Naive thymus-derived CD8-positive, alpha-beta T cell (primary cell): ENCODE measurements at regions not wholly inside any gene's neighbourhood (a gene's known extent, or its start where the extent isn't known, plus 50 kb on each side); places are given as distances from the start of the nearest gene placed in this dataset.
"Not testable (repeated sequence)": the region's sequence is repeated elsewhere in the genome, so short reads cannot be mapped to it uniquely, and the experiment has no call there.

Experiments
- ATAC-seq, 2 donors: fragments of 150-1000 bp; cut with Tn5 transposase in 1 of 2; sonication (Bioruptor Pico), chemical (Tn5 transposase) in 1 of 2; 1 replicate in 1 of 2; 2 replicates in 1 of 2; pipeline ENCODE4 v1.10.0; 2021; ENCODE audit warnings: mild to moderate bottlenecking in 2 of 2, moderate library complexity in 2 of 2
- POLR2A ChIA-PET: fragments of 350-600 bp; sonication (Branson Sonifier 250); formaldehyde crosslinking; loops from one replicate; lab custom pipeline; 2021; ENCODE audit warnings: antibody characterized with exemption; lab: Charles Lee
- DNase-seq, 10 donors: peaks; one replicate each; pipeline versions ENCODE4 v3.0.0 to v3.0.0-alpha.2; 2020 to 2022
- H3K27ac Mint-ChIP-seq, 10 donors: one replicate each; pipeline ENCODE4 v1.8.0; 2020 to 2022; ENCODE audit warnings: mild to moderate bottlenecking in 10 of 10, mixed read lengths in 10 of 10, moderate library complexity in 4 of 10, inconsistent platforms in 1 of 10
- H3K27me3 Mint-ChIP-seq, 5 donors: one replicate each; pipeline ENCODE4 v1.8.0; 2021 to 2022; ENCODE audit warnings: mixed read lengths in 5 of 5
- H3K36me3 Mint-ChIP-seq, 3 donors: one replicate each; pipeline ENCODE4 v1.8.0; 2020 to 2022; ENCODE audit warnings: mixed read lengths in 3 of 3, mild to moderate bottlenecking in 2 of 3, inconsistent platforms in 1 of 3
- H3K4me1 Mint-ChIP-seq, 4 donors: one replicate each; pipeline ENCODE4 v1.8.0; 2021 to 2022; ENCODE audit warnings: mixed read lengths in 4 of 4
- H3K4me3 Mint-ChIP-seq, 10 donors: one replicate each; pipeline ENCODE4 v1.8.0; 2020 to 2022; ENCODE audit warnings: mild to moderate bottlenecking in 10 of 10, mixed read lengths in 10 of 10, moderate library complexity in 6 of 10, inconsistent platforms in 1 of 10
- H3K9me3 Mint-ChIP-seq, 9 donors: one replicate each; pipeline ENCODE4 v1.8.0; 2020 to 2022; ENCODE audit warnings: mixed read lengths in 9 of 9, mild to moderate bottlenecking in 3 of 9, inconsistent platforms in 1 of 9, moderate library complexity in 1 of 9

DNA sequence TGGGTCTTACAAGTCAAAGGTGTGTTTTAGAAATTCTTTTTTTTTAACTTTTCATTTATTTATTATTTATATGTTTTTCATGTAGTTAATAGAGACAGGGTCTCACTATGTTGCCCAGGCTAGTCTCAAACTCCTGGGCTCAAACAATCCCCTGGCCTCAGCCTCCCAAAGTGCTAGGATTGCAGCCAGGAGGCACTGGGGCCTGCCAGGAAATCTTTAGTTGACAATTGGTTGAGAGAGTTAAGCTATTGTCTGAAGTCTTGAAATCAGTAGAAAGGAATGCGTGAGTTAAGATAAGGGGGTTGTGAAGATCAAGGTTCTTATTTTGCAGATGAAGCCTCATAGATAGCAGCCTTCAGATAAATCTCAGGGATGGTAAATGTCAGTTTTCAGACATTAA is 245.4 kb upstream of the GALNT17 start:
- DNase-seq, result no peak
- Mint-ChIP-seq H3K4me1 (no peaks in the 10 kb centered on the region), H3K27ac (no peak overlapping the region), H3K4me3 (no peak overlapping the region), H3K9me3 (peaks cover 0 to 49% (median 23%) of the 10 kb centered on the region in 9 donors), H3K27me3 (peaks cover 0 to 10% (median 0%) of the 10 kb centered on the region in 5 donors), H3K36me3 (peaks cover 0 to 3% (median 0%) of the 10 kb centered on the region in 3 donors)
- POLR2A ChIA-PET, result no interaction called here
- no peak for ATAC-seq

DNA sequence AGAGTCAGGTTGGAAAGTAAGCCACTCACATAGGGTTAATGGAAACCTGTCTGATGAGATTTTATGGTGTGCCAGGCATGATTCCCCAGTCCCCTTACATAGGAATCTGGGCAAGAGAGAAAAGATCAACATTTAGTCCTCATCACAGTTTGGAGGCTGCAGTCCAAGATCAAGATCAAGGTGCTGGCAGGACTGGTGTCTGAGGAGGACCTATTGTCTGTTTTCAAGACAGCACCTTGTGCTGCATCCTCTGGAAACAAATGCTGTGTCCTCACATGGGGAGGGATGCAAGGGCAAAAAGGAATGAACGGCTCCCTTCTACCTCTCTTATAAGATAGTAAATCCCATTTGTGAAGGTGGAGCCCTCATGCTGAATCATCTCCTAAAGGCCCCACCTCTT is 244.8 kb upstream of the GALNT17 start:
- Mint-ChIP-seq H3K9me3 (peaks cover 0 to 48% (median 25%) of the 10 kb centered on the region in 9 donors), H3K27ac (no peak overlapping the region), H3K4me1 (no peaks in the 10 kb centered on the region), H3K27me3 (peaks cover 0 to 10% (median 0%) of the 10 kb centered on the region in 5 donors), H3K36me3 (peaks cover 0 to 3% (median 0%) of the 10 kb centered on the region in 3 donors), H3K4me3 (no peak overlapping the region)
- ATAC-seq (no peak), DNase-seq (no peak)
- POLR2A ChIA-PET, result no interaction called here

DNA sequence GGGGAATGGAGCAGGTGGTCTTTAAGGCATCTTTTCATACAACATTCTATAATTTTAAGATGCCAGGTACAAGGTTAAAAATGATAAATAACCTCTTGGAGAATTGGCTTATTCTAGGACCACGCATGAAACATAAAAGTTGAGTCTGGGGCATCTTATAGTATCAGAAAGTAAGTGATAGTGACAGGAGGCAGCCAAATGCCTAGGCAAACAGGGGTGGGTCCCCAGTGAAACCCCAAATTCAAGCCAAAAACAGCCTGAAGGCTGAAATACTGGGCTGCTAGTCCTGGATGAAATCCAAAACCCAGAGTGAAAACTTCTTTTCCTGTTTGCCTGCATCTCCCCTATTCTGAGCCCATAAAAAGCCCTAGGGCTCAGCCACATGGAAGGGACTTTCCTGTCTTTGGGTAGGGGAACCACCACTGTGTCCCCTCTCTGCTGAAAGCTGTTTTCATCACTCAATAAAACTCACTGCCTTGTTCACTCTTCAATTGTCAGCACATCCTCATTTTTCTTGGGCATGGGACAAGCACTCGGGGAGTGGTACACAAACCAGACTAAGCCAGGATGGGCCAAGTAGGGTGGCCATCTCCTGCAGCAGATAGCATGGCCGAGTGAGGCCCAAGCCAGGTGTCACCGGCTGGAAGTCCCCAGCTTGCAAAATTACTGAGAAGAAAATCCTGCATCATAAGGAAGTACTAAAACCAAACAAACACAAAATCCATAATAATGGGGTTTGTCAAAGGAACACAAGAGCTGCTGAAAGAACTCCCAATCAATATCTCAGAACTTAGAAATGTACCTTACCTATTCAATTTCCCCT is 241.6 kb upstream of the GALNT17 start:
- no peaks in the 10 kb centered on the region for H3K4me1 Mint-ChIP-seq
- DNase-seq, result no peak
- H3K4me3 Mint-ChIP-seq, result no peak overlapping the region
- ATAC-seq, result no peak
- peaks cover 0 to 3% (median 0%) of the 10 kb centered on the region in 3 donors for H3K36me3 Mint-ChIP-seq
- peaks cover 0 to 38% (median 19%) of the 10 kb centered on the region in 9 donors for H3K9me3 Mint-ChIP-seq
- POLR2A ChIA-PET, result no interaction called here
- H3K27ac Mint-ChIP-seq, result no peak overlapping the region
- peaks cover 0 to 6% (median 0%) of the 10 kb centered on the region in 5 donors for H3K27me3 Mint-ChIP-seq

DNA sequence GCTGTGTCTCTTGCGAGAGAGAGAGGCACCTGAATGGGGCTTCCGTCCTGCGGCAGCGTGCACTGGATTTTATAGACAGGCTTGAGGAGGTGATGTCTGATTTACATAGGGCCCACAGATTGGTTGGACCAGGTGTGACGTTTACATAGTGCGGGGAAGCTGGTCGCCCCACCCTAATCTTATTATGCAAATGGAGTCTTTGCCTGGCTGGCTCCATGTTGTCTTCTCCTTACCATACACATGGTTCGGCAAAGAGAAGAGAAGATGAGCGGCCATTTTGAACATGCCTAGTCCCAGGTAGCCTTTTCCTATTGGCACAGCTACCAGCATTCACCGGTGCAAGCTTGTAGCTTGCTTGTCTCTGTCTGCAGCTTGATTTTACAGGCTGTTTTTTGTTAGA is 238.5 kb upstream of the GALNT17 start:
- Mint-ChIP-seq H3K36me3 (peaks cover 0 to 3% (median 0%) of the 10 kb centered on the region in 3 donors), H3K27me3 (peaks cover 0 to 4% (median 0%) of the 10 kb centered on the region in 5 donors), H3K9me3 (peaks cover 0 to 31% (median 12%) of the 10 kb centered on the region in 9 donors), H3K27ac (no peak overlapping the region), H3K4me1 (no peaks in the 10 kb centered on the region), H3K4me3 (no peak overlapping the region)
- DNase-seq (no peak), ATAC-seq (no peak)
- POLR2A ChIA-PET, result no interaction called here

DNA sequence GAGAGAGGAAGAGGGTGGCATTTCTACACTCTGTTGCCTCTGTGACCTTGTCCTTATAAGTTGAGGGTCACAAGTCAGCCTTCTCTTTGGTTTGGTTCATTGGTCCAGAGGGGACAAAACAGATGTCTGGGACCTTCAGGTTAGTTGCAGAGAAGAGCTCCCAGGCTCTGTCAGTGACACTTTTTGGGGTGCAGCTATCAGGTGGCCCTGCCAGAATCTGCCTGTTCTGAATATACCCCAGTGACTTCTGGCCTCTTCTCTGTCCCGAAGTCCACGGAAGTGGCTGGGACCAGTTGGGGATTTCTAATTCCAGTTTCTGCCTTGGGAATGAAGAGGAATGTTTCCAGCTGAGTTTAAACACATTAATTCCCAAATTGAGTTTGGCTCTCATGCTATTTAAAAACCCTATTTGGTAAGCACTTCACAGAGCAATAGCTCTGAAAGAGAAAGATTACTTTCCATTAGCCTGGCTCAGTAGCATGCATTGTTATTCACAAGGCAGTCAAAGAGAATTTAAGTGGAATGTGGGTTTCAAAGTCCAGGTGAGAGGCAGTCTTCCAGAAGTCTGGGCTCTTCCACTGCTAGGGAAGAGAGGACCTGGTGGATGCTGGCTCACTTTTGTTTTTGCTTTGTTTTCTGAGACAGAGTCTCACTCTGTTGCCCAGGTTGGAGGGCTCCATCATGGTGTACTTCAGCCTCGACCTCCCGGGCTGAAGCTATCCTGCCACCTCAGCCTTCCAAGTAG is 237.8 kb upstream of the GALNT17 start:
- DNase-seq (no peak), ATAC-seq (no peak)
- no peak overlapping the region for H3K27ac Mint-ChIP-seq
- no peaks in the 10 kb centered on the region for H3K4me1 Mint-ChIP-seq
- H3K27me3 Mint-ChIP-seq, result peaks cover 0 to 4% (median 0%) of the 10 kb centered on the region in 5 donors
- peaks cover 0 to 3% (median 0%) of the 10 kb centered on the region in 3 donors for H3K36me3 Mint-ChIP-seq
- POLR2A ChIA-PET, result interaction anchor here (0.6 kb wide), 1 partner anchor 48 kb away, joined by 3 read pairs; no protein-coding TSS in a partner anchor
- no peak overlapping the region for H3K4me3 Mint-ChIP-seq
- peaks cover 0 to 31% (median 12%) of the 10 kb centered on the region in 9 donors for H3K9me3 Mint-ChIP-seq

DNA sequence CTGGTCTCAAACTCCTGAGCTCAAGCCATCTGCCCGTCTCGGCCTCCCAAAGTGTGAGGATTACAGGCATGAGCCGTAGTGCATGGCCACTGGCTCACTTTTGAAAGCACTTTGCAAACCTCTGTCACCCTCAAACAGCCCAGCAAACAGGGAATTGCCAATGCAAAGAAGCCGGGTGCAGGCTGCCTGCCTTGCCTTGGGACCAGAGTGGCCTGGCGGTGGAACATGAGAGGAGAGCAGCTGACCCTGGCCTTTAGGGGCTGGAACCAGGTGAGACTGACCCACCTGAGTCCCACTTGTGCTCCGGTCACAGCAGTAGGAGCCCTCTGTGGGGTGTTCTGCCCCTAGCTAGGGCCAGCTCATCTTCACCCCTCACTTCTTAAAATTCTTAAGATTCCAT is 237.1 kb upstream of the GALNT17 start:
- DNase-seq (no peak), ATAC-seq (no peak)
- Mint-ChIP-seq H3K4me1 (no peaks in the 10 kb centered on the region), H3K27ac (no peak overlapping the region), H3K9me3 (peaks cover 0 to 26% (median 10%) of the 10 kb centered on the region in 9 donors), H3K36me3 (peaks cover 0 to 3% (median 0%) of the 10 kb centered on the region in 3 donors), H3K27me3 (peaks cover 0 to 4% (median 0%) of the 10 kb centered on the region in 5 donors), H3K4me3 (no peak overlapping the region)
- POLR2A ChIA-PET, result interaction anchor here (0.6 kb wide), 1 partner anchor 47 kb away, joined by 3 read pairs; no protein-coding TSS in a partner anchor

DNA sequence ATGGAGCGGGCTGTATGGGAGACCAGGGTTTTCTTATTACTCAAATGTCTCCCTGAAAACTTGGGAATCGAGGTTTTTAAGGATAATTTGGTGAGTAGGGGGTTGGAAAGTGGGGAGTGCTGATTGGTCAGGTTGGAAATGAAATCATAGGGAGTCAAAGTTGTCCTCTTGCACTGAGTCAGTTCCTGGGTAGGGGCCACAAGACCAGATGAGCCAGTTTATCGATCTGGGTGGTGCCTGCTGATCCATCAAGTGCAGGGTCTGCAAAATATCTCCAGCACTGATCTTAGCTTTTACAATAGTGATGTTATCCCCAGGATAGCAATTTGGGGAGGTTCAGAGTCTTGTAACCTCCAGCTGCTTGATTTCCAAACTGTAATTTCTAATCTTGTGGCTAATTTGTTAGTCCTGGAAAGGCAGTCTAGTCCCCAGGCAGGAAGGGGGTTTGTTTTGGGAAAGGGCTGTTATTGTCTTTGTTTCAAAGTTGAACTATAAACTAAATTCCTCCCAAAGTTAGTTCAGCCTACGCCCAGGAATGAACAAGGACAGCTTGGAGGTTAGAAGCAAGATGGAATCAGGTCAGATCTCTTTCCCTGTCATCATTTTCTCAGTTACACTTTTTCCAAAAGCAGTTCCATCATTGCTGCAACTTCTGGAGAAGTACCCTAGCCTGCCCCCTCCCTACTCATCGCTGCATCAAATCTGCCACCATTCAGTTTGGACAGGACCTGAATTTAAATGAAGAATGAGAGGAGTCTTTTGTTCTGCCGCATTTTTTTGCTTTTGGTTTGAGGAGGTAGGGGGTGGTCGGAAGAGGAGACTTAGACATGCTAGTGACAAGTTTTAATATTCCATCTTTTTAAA is 236.4 kb upstream of the GALNT17 start:
- H3K4me3 Mint-ChIP-seq, DNase-seq, H3K36me3 Mint-ChIP-seq, H3K27me3 Mint-ChIP-seq, H3K27ac Mint-ChIP-seq, ATAC-seq, H3K4me1 Mint-ChIP-seq, POLR2A ChIA-PET: not testable (repeated sequence)
- H3K9me3 Mint-ChIP-seq, result peaks cover 0 to 25% (median 9%) of the 10 kb centered on the region in 9 donors

DNA sequence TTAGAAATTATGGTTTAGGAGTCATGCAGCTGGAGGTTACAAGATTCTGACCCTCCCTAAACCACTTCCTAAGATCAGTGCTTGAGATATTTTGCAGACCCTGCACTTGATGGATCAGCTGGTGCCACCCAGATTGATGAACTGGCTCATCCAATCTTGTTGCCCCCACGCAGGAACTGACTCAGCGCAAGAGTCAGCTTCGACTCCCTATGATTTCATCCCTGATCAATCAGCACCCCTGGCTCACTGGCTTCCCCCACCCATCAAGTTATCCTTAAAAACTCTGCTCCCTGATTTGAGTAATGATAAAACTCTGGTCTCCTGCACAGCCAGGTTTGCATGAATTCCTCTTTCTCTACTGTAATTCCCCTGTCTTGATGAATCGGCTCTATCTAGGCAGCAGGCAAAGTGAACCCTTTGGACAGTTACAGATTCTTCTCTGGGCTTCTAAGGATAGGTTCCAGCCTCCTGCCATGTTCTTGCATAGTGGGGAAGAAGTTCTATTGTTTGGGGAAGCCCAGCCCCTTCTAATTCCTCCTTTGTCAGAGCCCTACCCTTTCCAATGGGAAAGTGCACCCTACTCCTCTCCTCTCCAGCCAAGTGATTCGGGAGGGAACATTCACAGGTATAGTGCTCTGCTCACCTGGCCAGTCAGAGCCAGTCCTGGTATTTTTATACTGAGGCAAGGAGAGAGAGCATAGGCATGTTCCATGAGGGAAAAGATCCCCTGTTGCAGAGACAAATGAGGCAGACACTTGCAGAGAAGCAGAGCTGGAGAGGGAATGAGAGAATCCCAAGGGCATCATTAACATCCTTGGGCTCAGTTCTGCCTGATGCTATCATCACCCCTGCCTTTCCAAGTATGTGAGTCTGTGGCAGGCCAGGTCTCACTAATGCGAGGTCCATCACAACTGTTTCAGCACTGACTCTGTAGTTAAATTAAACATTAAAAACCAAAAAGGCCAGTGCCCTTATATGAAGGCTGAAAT is 224.4 kb upstream of the GALNT17 start:
- no peaks in the 10 kb centered on the region for H3K4me1 Mint-ChIP-seq
- ATAC-seq (no peak), DNase-seq (no peak)
- no peak overlapping the region for H3K4me3 Mint-ChIP-seq
- peaks cover 0 to 17% (median 3%) of the 10 kb centered on the region in 5 donors for H3K27me3 Mint-ChIP-seq
- no peak overlapping the region for H3K27ac Mint-ChIP-seq
- POLR2A ChIA-PET, result no interaction called here
- H3K9me3 Mint-ChIP-seq, result peaks cover 0 to 24% (median 14%) of the 10 kb centered on the region in 9 donors
- H3K36me3 Mint-ChIP-seq, result peaks cover 0 to 11% (median 0%) of the 10 kb centered on the region in 3 donors

DNA sequence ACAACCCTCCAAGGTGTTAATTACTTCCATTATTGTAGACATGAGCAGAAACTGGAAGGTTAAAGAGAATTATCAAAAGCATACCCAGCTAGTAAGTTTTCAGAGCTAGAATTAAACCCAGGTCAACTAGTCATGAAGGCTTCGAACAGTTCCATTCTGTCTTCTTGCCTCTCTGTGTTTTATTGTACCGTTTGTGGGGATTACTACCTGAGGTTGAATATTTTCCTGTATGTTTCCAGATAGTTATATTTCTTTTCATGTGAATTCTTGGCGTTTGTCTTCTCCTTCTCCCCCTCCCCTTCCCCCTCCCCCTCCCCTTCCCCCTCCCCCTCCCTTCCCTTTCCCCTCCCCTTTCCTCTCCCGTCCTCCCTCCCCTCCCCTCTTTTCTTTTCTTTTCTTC is 218.0 kb upstream of the GALNT17 start:
- Mint-ChIP-seq H3K36me3 (no peaks in the 10 kb centered on the region), H3K27me3 (peaks cover 0 to 8% (median 0%) of the 10 kb centered on the region in 5 donors), H3K27ac (no peak overlapping the region), H3K9me3 (peaks cover 0 to 20% (median 1%) of the 10 kb centered on the region in 9 donors), H3K4me1 (no peaks in the 10 kb centered on the region), H3K4me3 (no peak overlapping the region)
- ATAC-seq (no peak), DNase-seq (no peak)
- POLR2A ChIA-PET, result no interaction called here

DNA sequence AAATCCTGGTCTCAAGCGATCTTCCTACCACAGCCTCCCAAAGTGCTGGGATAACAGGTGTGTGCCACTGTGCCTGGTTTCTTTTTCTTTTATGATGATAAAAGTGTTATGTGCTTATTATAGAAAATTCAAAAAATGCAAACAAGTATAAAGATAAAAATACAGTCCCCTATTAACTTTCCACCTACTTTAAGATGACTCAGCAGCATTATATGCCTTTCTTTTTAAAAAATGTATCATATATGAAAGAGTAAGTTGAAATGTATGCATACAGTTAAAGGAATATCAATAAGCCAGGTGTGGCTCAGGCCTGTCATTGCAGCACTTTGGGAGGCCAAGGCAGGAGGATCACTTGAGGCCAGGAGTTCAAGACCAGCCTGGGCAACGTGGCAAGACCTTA is 216.9 kb upstream of the GALNT17 start:
- H3K27ac Mint-ChIP-seq, result no peak overlapping the region
- DNase-seq, result no peak
- no peaks in the 10 kb centered on the region for H3K36me3 Mint-ChIP-seq
- H3K4me1 Mint-ChIP-seq, result no peaks in the 10 kb centered on the region
- ATAC-seq, result no peak
- peaks cover 0 to 20% (median 1%) of the 10 kb centered on the region in 9 donors for H3K9me3 Mint-ChIP-seq
- no peak overlapping the region for H3K4me3 Mint-ChIP-seq
- POLR2A ChIA-PET, result no interaction called here
- H3K27me3 Mint-ChIP-seq, result peaks cover 0 to 8% (median 0%) of the 10 kb centered on the region in 5 donors

DNA sequence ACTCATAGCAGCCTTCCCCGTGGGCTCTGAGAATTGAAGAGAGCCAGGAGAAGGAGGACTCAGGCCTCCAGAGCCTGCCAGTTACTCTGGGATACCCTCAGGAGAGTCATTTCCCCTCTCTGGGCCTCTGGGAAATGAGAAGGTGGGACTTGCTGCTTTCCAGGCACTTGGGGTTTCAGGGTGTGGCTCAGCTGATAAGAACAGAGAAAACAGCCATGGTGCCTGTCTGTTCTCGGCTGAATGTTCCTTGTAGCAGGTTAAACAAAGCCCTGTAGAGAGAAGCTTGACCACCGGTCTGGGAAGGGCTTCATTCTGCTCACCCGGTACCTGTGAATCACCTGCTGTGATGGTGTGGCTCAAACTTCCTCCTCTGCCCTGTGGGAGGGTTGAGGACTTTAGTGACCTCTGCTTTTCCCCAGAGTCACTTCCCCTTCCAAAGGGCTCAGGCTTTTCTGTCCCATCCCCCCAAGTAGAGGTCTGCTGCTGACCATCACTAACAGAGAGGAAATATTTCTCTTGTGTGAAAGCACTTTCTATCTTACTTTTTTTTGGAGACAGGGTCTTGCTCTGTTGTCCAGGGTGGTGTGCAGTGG is 212.4 kb upstream of the GALNT17 start:
- Mint-ChIP-seq H3K27me3 (peaks cover 0 to 3% (median 1%) of the 10 kb centered on the region in 5 donors), H3K4me1 (no peaks in the 10 kb centered on the region), H3K4me3 (no peak overlapping the region), H3K27ac (no peak overlapping the region), H3K36me3 (no peaks in the 10 kb centered on the region), H3K9me3 (peaks cover 0 to 9% (median 0%) of the 10 kb centered on the region in 9 donors)
- ATAC-seq (no peak), DNase-seq (no peak)
- POLR2A ChIA-PET, result no interaction called here
